Uterus (tissue), 3 donors: ENCODE measurements at regions not wholly inside any gene's neighbourhood (a gene's known extent, or its start where the extent isn't known, plus 50 kb on each side); places are given as distances from the start of the nearest gene placed in this dataset.
"Not testable (repeated sequence)": the region's sequence is repeated elsewhere in the genome, so short reads cannot be mapped to it uniquely, and the experiment has no call there.

ENCODE experiments used
- DNase-seq, 2 donors: peaks; one replicate each; pipeline ENCODE4 v3.0.0-alpha.2; 2019 to 2020
- H3K27ac ChIP-seq, 2 donors: fragments of 200-600 bp; sonication (generic); 1 replicate in 1 of 2; 2 replicates in 1 of 2; pipeline ENCODE4 v1.5.1; 2016 to 2018
- H3K27me3 ChIP-seq, 2 donors: fragments of 200-600 bp; sonication (generic); one replicate each; pipeline ENCODE4 v1.5.1; 2018 to 2019; ENCODE audit warnings: control low read depth in 1 of 2
- H3K36me3 ChIP-seq, 2 donors: fragments of 200-600 bp; sonication (generic); one replicate each; pipeline ENCODE4 v1.5.1; 2019; ENCODE audit warnings: control low read depth in 1 of 2
- H3K4me1 ChIP-seq, 2 donors: fragments of 200-600 bp; sonication (generic); one replicate each; pipeline ENCODE4 v1.5.1; 2018 to 2019; ENCODE audit warnings: control low read depth in 1 of 2
- H3K4me3 ChIP-seq, 2 donors: fragments of 200-600 bp; sonication (generic); 1 replicate in 1 of 2; 2 replicates in 1 of 2; pipeline ENCODE4 v1.5.1; 2018 to 2019; ENCODE audit warnings: mild to moderate bottlenecking in 1 of 2
- H3K9me3 ChIP-seq, 2 donors: fragments of 200-600 bp; sonication (generic); one replicate each; pipeline ENCODE4 v1.5.1; 2019; ENCODE audit warnings: control low read depth in 1 of 2
- POLR2A ChIP-seq, 2 donors: fragments of 450-650 bp; IDR thresholded peaks; one replicate each; pipeline ENCODE4 v1.6.1; 2016; ENCODE audit warnings: antibody characterized with exemption in 2 of 2, mild to moderate bottlenecking in 1 of 2, moderate library complexity in 1 of 2
- intact Hi-C: fragments of 100-400 bp; cut with DNase I; formaldehyde crosslinking; loops from one replicate; pipeline ENCODE4 v1.15.1; 2023; ENCODE audit warnings: low total_unique reads
- TF ChIP-seq, protein P1 (sequence below), 4 experiments: fragments of 200-600 bp in 2 of 4; fragments of 450-650 bp in 2 of 4; sonication (generic) in 2 of 4; IDR thresholded peaks; one replicate each; pipeline ENCODE4 v1.5.1; 2016 to 2019; ENCODE audit warnings: antibody characterized with exemption in 4 of 4, mild to moderate bottlenecking in 2 of 4, moderate library complexity in 1 of 4
- donor health status: DM: yes; HTN: yes; CAD: no.

DNA sequence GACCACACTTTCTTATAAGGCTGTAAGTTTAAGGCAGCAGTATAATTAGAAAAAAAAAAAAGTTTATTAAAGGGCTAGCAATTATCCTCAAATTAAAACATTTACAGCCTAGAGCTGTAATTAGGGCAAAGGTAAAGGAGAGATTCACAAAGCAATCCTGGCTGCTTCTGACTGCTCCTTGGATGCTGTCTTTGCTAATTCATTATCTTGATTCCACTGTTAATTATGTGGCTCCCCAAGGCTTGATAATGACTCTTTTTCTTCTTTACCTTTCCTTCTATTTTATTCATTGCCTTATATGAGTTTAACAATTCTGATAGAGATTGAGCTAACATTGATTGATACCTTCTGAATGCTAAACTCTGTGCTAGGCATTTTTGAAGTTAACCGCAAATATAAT lies 476.5 kb downstream of the DTWD2 start:
- no peaks in the 10 kb centered on the region for H3K4me1 ChIP-seq
- H3K4me3 ChIP-seq: no peak overlapping the region
- no peaks in the 10 kb centered on the region for H3K9me3 ChIP-seq
- H3K36me3 ChIP-seq: no peaks in the 10 kb centered on the region
- intact Hi-C loops: no loop called here
- no peak for DNase-seq
- no peaks in the 10 kb centered on the region for H3K27me3 ChIP-seq
- H3K27ac ChIP-seq: no peak overlapping the region
- TF ChIP-seq, protein P1, sequence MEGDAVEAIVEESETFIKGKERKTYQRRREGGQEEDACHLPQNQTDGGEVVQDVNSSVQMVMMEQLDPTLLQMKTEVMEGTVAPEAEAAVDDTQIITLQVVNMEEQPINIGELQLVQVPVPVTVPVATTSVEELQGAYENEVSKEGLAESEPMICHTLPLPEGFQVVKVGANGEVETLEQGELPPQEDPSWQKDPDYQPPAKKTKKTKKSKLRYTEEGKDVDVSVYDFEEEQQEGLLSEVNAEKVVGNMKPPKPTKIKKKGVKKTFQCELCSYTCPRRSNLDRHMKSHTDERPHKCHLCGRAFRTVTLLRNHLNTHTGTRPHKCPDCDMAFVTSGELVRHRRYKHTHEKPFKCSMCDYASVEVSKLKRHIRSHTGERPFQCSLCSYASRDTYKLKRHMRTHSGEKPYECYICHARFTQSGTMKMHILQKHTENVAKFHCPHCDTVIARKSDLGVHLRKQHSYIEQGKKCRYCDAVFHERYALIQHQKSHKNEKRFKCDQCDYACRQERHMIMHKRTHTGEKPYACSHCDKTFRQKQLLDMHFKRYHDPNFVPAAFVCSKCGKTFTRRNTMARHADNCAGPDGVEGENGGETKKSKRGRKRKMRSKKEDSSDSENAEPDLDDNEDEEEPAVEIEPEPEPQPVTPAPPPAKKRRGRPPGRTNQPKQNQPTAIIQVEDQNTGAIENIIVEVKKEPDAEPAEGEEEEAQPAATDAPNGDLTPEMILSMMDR (IDR thresholded peaks at IDR 0.05): no peak
- no peak for TF ChIP-seq POLR2A (IDR thresholded peaks at IDR 0.05)

DNA sequence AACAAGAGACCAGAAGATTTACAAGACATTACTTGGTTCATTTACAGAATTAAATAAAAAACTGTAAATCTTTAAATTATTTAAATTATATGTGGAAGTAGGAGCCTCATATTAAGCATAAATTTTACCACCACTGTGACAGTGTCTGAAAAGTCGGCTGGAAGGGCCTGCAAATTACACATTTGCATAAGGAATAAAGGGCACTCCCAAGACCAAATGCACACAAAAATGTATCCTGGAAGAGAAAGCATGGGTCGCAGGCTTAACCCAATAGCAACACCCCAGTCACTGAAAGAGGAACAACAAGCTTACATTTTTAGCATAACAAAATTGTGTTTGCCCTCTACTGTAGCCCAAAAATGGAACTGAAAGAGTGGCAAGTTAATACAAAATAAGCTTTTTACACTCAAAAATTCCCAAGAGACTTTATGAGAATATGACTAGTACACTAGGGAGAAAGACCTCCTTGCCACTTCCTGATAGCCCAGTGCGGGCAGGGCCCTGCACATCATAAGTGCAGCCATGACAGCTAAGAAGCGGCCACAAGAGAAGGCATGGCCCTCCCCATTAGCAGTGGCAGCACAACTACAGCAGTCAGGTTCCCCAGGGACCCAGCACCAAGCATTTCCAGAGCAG lies 482.0 kb downstream of the DTWD2 start:
- TF ChIP-seq, protein P1 (IDR thresholded peaks at IDR 0.05): no peak
- TF ChIP-seq POLR2A (IDR thresholded peaks at IDR 0.05): no peak
- no peaks in the 10 kb centered on the region for H3K27me3 ChIP-seq
- H3K4me1 ChIP-seq: no peaks in the 10 kb centered on the region
- H3K27ac ChIP-seq: no peak overlapping the region
- H3K9me3 ChIP-seq: no peaks in the 10 kb centered on the region
- H3K36me3 ChIP-seq: no peaks in the 10 kb centered on the region
- H3K4me3 ChIP-seq: no peak overlapping the region
- no peak for DNase-seq
- intact Hi-C loops: no loop called here

DNA sequence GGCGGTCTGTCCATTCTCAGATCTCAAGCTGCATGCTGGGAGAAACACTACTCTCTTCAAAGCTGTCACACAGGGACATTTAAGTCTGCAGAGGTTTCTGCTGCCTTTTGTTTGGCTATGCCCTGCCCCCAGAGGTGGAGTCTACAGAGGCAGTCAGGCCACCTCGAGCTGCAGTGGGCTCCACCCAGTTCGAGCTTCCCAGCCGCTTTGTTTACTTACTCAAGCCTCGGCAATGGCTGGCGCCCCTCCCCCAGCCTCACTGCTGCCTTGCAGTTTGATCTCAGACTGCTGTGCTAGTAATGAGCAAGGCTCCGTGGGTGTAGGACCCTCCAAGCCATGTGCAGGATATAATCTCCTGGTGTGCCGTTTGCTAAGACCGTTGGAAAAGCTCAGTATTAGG lies 486.1 kb downstream of the DTWD2 start:
- H3K4me1 ChIP-seq, H3K9me3 ChIP-seq, H3K27me3 ChIP-seq, intact Hi-C loops, H3K4me3 ChIP-seq, H3K27ac ChIP-seq, H3K36me3 ChIP-seq, DNase-seq: not testable (repeated sequence)

DNA sequence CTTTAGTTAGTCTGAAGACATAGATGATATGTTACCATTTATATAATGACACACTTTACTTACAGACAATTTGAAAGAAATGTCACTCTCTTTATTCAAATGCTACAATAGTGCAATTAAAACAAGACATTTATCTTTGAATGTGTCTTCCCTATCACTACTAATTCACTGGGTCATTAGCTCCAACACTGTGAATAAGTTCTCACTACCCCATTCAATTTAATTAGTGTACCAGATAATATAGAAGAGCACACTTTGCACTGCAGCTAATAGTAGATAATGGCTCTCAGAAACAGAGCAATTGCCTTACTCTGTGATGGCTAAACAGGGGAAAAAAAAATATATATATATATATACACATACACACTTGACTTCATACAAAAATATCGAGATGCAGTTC lies 497.0 kb downstream of the DTWD2 start:
- no peaks in the 10 kb centered on the region for H3K9me3 ChIP-seq
- intact Hi-C loops: no loop called here
- no peak for DNase-seq
- no peak for TF ChIP-seq POLR2A (IDR thresholded peaks at IDR 0.05)
- TF ChIP-seq, protein P1 (IDR thresholded peaks at IDR 0.05): no peak
- H3K4me1 ChIP-seq: no peaks in the 10 kb centered on the region
- no peak overlapping the region for H3K27ac ChIP-seq
- H3K27me3 ChIP-seq: no peaks in the 10 kb centered on the region
- no peak overlapping the region for H3K4me3 ChIP-seq
- no peaks in the 10 kb centered on the region for H3K36me3 ChIP-seq

DNA sequence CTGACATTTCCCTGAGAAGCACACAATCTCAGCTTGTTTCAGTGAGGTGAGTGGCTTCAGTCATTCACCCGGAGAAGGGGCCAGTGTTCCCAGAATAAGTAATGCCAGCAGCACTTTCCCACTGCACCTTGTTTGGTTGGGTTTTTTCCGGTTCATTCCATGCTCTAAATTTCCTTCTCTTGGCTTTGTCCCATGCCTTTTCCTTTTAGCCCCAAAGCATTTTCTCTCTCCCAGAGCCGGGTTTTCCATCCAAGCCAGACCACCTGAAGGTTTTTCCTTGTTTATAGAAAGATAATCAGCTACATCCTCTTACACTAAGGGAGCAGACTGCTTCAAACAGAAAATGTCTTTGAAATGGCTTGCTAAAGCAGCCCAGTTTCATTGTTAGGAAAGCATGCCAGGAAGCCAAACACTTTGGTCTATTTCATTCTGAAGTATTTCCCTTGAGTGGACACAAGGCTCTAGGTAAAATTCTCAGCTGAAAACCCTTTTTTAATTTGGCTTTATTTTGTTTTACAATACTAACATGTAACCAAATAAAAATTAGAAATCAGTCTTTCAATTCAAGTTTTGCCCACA lies 501.6 kb downstream of the DTWD2 start:
- Histone ChIP-seq H3K4me3 (no peak overlapping the region), H3K9me3 (no peaks in the 10 kb centered on the region), H3K4me1 (no peaks in the 10 kb centered on the region), H3K36me3 (no peaks in the 10 kb centered on the region), H3K27me3 (no peaks in the 10 kb centered on the region), H3K27ac (no peak overlapping the region)
- TF ChIP-seq, protein P1 (IDR thresholded peaks at IDR 0.05): no peak
- TF ChIP-seq POLR2A (IDR thresholded peaks at IDR 0.05): no peak
- no peak for DNase-seq
- intact Hi-C loops: no loop called here
